MM.1S (cell line): ENCODE measurements at regions not wholly inside any gene's neighbourhood (a gene's known extent, or its start where the extent isn't known, plus 50 kb on each side); places are given as distances from the start of the nearest gene placed in this dataset.

Experiments
- DNase-seq: peaks from one replicate; pipeline ENCODE4 v3.0.0-alpha.2; 2015
- H2AFZ ChIP-seq: fragments of 300-600 bp; sonication (generic); 2 replicates; pipeline ENCODE4 v1.6.0; 2016; ENCODE audit warnings: antibody characterized with exemption, low read length
- H3F3A ChIP-seq: fragments of 300-600 bp; sonication (generic); 2 replicates; pipeline ENCODE4 v1.6.1; 2016; ENCODE audit warnings: mild to moderate bottlenecking, antibody characterized with exemption, low read length, moderate library complexity, mixed read lengths; ENCODE audit not compliant: insufficient read depth
- H3K27ac ChIP-seq: fragments of 300-600 bp; sonication (generic); 2 replicates; pipeline ENCODE4 v1.5.1; 2016; ENCODE audit warnings: mild to moderate bottlenecking, low read length
- H3K27me3 ChIP-seq: fragments of 300-600 bp; sonication (generic); replicated peaks from 2 replicates; pipeline ENCODE4 v1.6.0; 2016; ENCODE audit warnings: low read length; ENCODE audit not compliant: insufficient read depth
- H3K36me3 ChIP-seq: fragments of 300-600 bp; sonication (generic); replicated peaks from 2 replicates; pipeline ENCODE4 v1.6.1; 2016; ENCODE audit warnings: mild to moderate bottlenecking, low read length, mixed read lengths; ENCODE audit not compliant: insufficient read depth
- H3K4me1 ChIP-seq: fragments of 300-600 bp; sonication (generic); 2 replicates; pipeline ENCODE4 v1.6.1; 2016; ENCODE audit warnings: low read length, mixed read lengths
- H3K4me2 ChIP-seq: fragments of 300-600 bp; sonication (generic); 2 replicates; pipeline ENCODE4 v1.6.0; 2016; ENCODE audit warnings: low read depth, low read length
- H3K4me3 ChIP-seq: fragments of 300-600 bp; sonication (generic); 2 replicates; pipeline ENCODE4 v1.5.1; 2016; ENCODE audit warnings: low read length, mixed read lengths
- H3K79me2 ChIP-seq: fragments of 300-600 bp; sonication (generic); 2 replicates; pipeline ENCODE4 v1.6.1; 2016; ENCODE audit warnings: mixed run types, low read length, mixed read lengths
- H3K9ac ChIP-seq: fragments of 300-600 bp; sonication (generic); 2 replicates; pipeline ENCODE4 v1.6.1; 2016; ENCODE audit warnings: low read length, mixed read lengths
- H3K9me2 ChIP-seq: fragments of 300-600 bp; sonication (generic); replicated peaks from 2 replicates; pipeline ENCODE4 v1.6.1; 2016; ENCODE audit warnings: mild to moderate bottlenecking, low read length, mixed read lengths; ENCODE audit not compliant: insufficient read depth
- H3K9me3 ChIP-seq: fragments of 300-600 bp; sonication (generic); replicated peaks from 2 replicates; pipeline ENCODE4 v1.6.1; 2016; ENCODE audit warnings: mild to moderate bottlenecking, low read length, mixed read lengths; ENCODE audit not compliant: insufficient read depth
- H4K20me1 ChIP-seq: fragments of 300-600 bp; sonication (generic); 2 replicates; pipeline ENCODE4 v1.6.1; 2016; ENCODE audit warnings: mild to moderate bottlenecking, low read length, moderate library complexity, mixed read lengths; ENCODE audit not compliant: insufficient read depth
- CTCF ChIP-seq: fragments of 300-600 bp; sonication (generic); IDR thresholded peaks from 2 replicates; pipeline ENCODE4 v1.5.1; 2016; ENCODE audit warnings: antibody characterized with exemption, low read length, mixed read lengths
- EZH2 ChIP-seq: fragments of 300-600 bp; sonication (generic); optimal IDR thresholded peaks from 2 replicates; pipeline ENCODE3; 2017; ENCODE audit warnings: low read depth, mild to moderate bottlenecking, antibody characterized with exemption, low read length, mixed read lengths
- EZH2phosphoT487 ChIP-seq: fragments of 300-600 bp; sonication (generic); IDR thresholded peaks from 2 replicates; pipeline ENCODE4 v1.6.1; 2018; ENCODE audit warnings: antibody characterized with exemption, low read length

GRCh38 chr5:167639273-167639672 lies 652.2 kb upstream of the WWC1 start:
- H2AFZ ChIP-seq = no peak overlapping the region
- H3K4me3 ChIP-seq = no peak overlapping the region
- no peak for DNase-seq
- no peak overlapping the region for H3K9ac ChIP-seq
- no peaks in the 10 kb centered on the region for H3K36me3 ChIP-seq
- H3F3A ChIP-seq = no peaks in the 10 kb centered on the region
- no peaks in the 10 kb centered on the region for H3K9me3 ChIP-seq
- H3K27me3 ChIP-seq = no peaks in the 10 kb centered on the region
- TF ChIP-seq EZH2 (no peak), EZH2phosphoT487 (no peak), CTCF (no peak)
- H3K79me2 ChIP-seq = no peaks in the 10 kb centered on the region
- H3K9me2 ChIP-seq = no peaks in the 10 kb centered on the region
- no peaks in the 10 kb centered on the region for H4K20me1 ChIP-seq
- H3K4me1 ChIP-seq = no peaks in the 10 kb centered on the region
- no peak overlapping the region for H3K27ac ChIP-seq
- no peak overlapping the region for H3K4me2 ChIP-seq

- H2AFZ ChIP-seq = no peak overlapping the region
- H4K20me1 ChIP-seq = no peaks in the 10 kb centered on the region
- no peaks in the 10 kb centered on the region for H3K9me2 ChIP-seq
- no peak for DNase-seq
- no peaks in the 10 kb centered on the region for H3K36me3 ChIP-seq
- H3K4me3 ChIP-seq = no peak overlapping the region
- no peak overlapping the region for H3K9ac ChIP-seq
- H3K4me1 ChIP-seq = no peaks in the 10 kb centered on the region
- TF ChIP-seq CTCF = no peak
- H3K27ac ChIP-seq = no peak overlapping the region
- no peaks in the 10 kb centered on the region for H3K9me3 ChIP-seq
- H3K4me2 ChIP-seq = no peak overlapping the region
- no peaks in the 10 kb centered on the region for H3K79me2 ChIP-seq
- no peaks in the 10 kb centered on the region for H3F3A ChIP-seq
- H3K27me3 ChIP-seq = no peaks in the 10 kb centered on the region
These were observed 651.7 kb upstream of the WWC1 start for GRCh38 chr5:167639766-167640165.

- DNase-seq = no peak
- Histone ChIP-seq H3K9me3 (no peaks in the 10 kb centered on the region), H3K27ac (no peak overlapping the region), H3K9me2 (no peaks in the 10 kb centered on the region), H3K4me3 (no peak overlapping the region), H3K9ac (no peak overlapping the region), H2AFZ (no peak overlapping the region), H3K27me3 (no peaks in the 10 kb centered on the region), H3K79me2 (no peaks in the 10 kb centered on the region), H3K36me3 (no peaks in the 10 kb centered on the region), H3K4me1 (no peaks in the 10 kb centered on the region), H4K20me1 (no peaks in the 10 kb centered on the region), H3F3A (no peaks in the 10 kb centered on the region), H3K4me2 (no peak overlapping the region)
- TF ChIP-seq EZH2phosphoT487 (no peak), CTCF (no peak), EZH2 (no peak)
These were observed 649.3 kb upstream of the WWC1 start for GRCh38 chr5:167642181-167642580.
